Naive B cell (primary cell): ENCODE measurements at regions not wholly inside any gene's neighbourhood (a gene's known extent, or its start where the extent isn't known, plus 50 kb on each side); places are given as distances from the start of the nearest gene placed in this dataset.

Experiments
- ATAC-seq, 2 donors: fragments of 150-1000 bp; cut with Tn5 transposase; 2 replicates each; pipeline ENCODE4 v1.10.0; 2021; ENCODE audit warnings: low read depth in 2 of 2, mild to moderate bottlenecking in 2 of 2, moderate library complexity in 2 of 2
- DNase-seq: peaks from one replicate; pipeline ENCODE4 v3.0.0; 2022
- H3K27ac Mint-ChIP-seq, 6 donors: one replicate each; pipeline ENCODE4 v1.8.0; 2020 to 2022; ENCODE audit warnings: mild to moderate bottlenecking in 6 of 6, mixed read lengths in 6 of 6, moderate library complexity in 5 of 6, inconsistent platforms in 2 of 6
- H3K27me3 Mint-ChIP-seq, 3 donors: one replicate each; pipeline ENCODE4 v1.8.0; 2021 to 2022; ENCODE audit warnings: mixed read lengths in 3 of 3, mild to moderate bottlenecking in 1 of 3
- H3K36me3 Mint-ChIP-seq, 2 donors: one replicate each; pipeline ENCODE4 v1.8.0; 2020 to 2022; ENCODE audit warnings: mixed read lengths in 2 of 2, inconsistent platforms in 1 of 2, mild to moderate bottlenecking in 1 of 2
- H3K4me1 Mint-ChIP-seq, 3 donors: one replicate each; pipeline ENCODE4 v1.8.0; 2020 to 2022; ENCODE audit warnings: mixed read lengths in 3 of 3, inconsistent platforms in 1 of 3, mild to moderate bottlenecking in 1 of 3, moderate library complexity in 1 of 3
- H3K4me3 Mint-ChIP-seq, 8 donors: one replicate each; pipeline ENCODE4 v1.8.0; 2020 to 2022; ENCODE audit warnings: mild to moderate bottlenecking in 8 of 8, mixed read lengths in 8 of 8, moderate library complexity in 8 of 8, inconsistent platforms in 2 of 8
- H3K9me3 Mint-ChIP-seq, 7 donors: one replicate each; pipeline ENCODE4 v1.8.0; 2020 to 2022; ENCODE audit warnings: mixed read lengths in 7 of 7, mild to moderate bottlenecking in 5 of 7, inconsistent platforms in 2 of 7, moderate library complexity in 1 of 7

GRCh38 chr11:22989371-22989770 is 129.1 kb upstream of the CCDC179 start:
- DNase-seq (no peak), ATAC-seq (no peak)
- peaks cover 11 to 48% (median 17%) of the 10 kb centered on the region in 7 donors for H3K9me3 Mint-ChIP-seq
- H3K27ac Mint-ChIP-seq = no peak overlapping the region
- H3K27me3 Mint-ChIP-seq = no peaks in the 10 kb centered on the region
- H3K4me1 Mint-ChIP-seq = no peaks in the 10 kb centered on the region
- no peak overlapping the region for H3K4me3 Mint-ChIP-seq
- peaks cover 0 to 20% of the 10 kb centered on the region in 2 donors for H3K36me3 Mint-ChIP-seq

GRCh38 chr11:22991196-22991595 is 130.9 kb upstream of the CCDC179 start:
- H3K9me3 Mint-ChIP-seq = peaks cover 11 to 55% (median 18%) of the 10 kb centered on the region in 7 donors
- H3K27ac Mint-ChIP-seq = no peak overlapping the region
- H3K4me1 Mint-ChIP-seq = no peaks in the 10 kb centered on the region
- no peak for DNase-seq
- no peaks in the 10 kb centered on the region for H3K27me3 Mint-ChIP-seq
- H3K4me3 Mint-ChIP-seq = no peak overlapping the region
- ATAC-seq = no peak
- H3K36me3 Mint-ChIP-seq = peaks cover 0 to 20% of the 10 kb centered on the region in 2 donors

GRCh38 chr11:23006730-23007129 is 146.5 kb upstream of the CCDC179 start:
- Mint-ChIP-seq H3K4me3 (no peak overlapping the region), H3K27me3 (no peaks in the 10 kb centered on the region), H3K4me1 (no peaks in the 10 kb centered on the region), H3K27ac (no peak overlapping the region), H3K36me3 (peaks cover 0 to 12% of the 10 kb centered on the region in 2 donors), H3K9me3 (peaks cover 5 to 18% (median 10%) of the 10 kb centered on the region in 7 donors)
- no peak for DNase-seq
- no peak for ATAC-seq

GRCh38 chr11:23010790-23011335 is 150.6 kb upstream of the CCDC179 start:
- Mint-ChIP-seq H3K27me3 (no peaks in the 10 kb centered on the region), H3K4me1 (no peaks in the 10 kb centered on the region), H3K4me3 (no peak overlapping the region), H3K27ac (no peak overlapping the region), H3K9me3 (peaks cover 0 to 6% (median 2%) of the 10 kb centered on the region in 7 donors), H3K36me3 (no peaks in the 10 kb centered on the region)
- DNase-seq = no peak
- ATAC-seq = no peak

GRCh38 chr11:23012930-23013329 is 152.7 kb upstream of the CCDC179 start:
- Mint-ChIP-seq H3K27ac (no peak overlapping the region), H3K4me1 (no peaks in the 10 kb centered on the region), H3K9me3 (peaks cover 0 to 6% (median 2%) of the 10 kb centered on the region in 7 donors), H3K4me3 (no peak overlapping the region), H3K27me3 (no peaks in the 10 kb centered on the region), H3K36me3 (no peaks in the 10 kb centered on the region)
- ATAC-seq (no peak), DNase-seq (no peak)

- Mint-ChIP-seq H3K9me3 (peaks cover 0 to 5% (median 0%) of the 10 kb centered on the region in 7 donors), H3K27me3 (no peaks in the 10 kb centered on the region), H3K27ac (no peak overlapping the region), H3K4me3 (no peak overlapping the region), H3K4me1 (no peaks in the 10 kb centered on the region), H3K36me3 (no peaks in the 10 kb centered on the region)
- DNase-seq = no peak
- no peak for ATAC-seq
These were observed 153.2 kb upstream of the CCDC179 start for GRCh38 chr11:23013509-23013908.

- H3K4me3 Mint-ChIP-seq = no peak overlapping the region
- H3K27me3 Mint-ChIP-seq = no peaks in the 10 kb centered on the region
- H3K36me3 Mint-ChIP-seq = no peaks in the 10 kb centered on the region
- no peak for DNase-seq
- no peak overlapping the region for H3K27ac Mint-ChIP-seq
- ATAC-seq = no peak
- peaks cover 0 to 2% (median 0%) of the 10 kb centered on the region in 7 donors for H3K9me3 Mint-ChIP-seq
- no peaks in the 10 kb centered on the region for H3K4me1 Mint-ChIP-seq
These were observed 161.1 kb upstream of the CCDC179 start for GRCh38 chr11:23021287-23021863.

GRCh38 chr11:23022854-23023253 is 162.6 kb upstream of the CCDC179 start:
- Mint-ChIP-seq H3K36me3 (no peaks in the 10 kb centered on the region), H3K4me1 (no peaks in the 10 kb centered on the region), H3K9me3 (peaks cover 0 to 2% (median 0%) of the 10 kb centered on the region in 7 donors), H3K4me3 (no peak overlapping the region), H3K27ac (peak overlapping the region in 2 of 6 donors; percentile 8 to 62), H3K27me3 (no peaks in the 10 kb centered on the region)
- ATAC-seq = no peak
- no peak for DNase-seq

GRCh38 chr11:23023319-23023718 is 163.0 kb upstream of the CCDC179 start:
- H3K4me1 Mint-ChIP-seq = no peaks in the 10 kb centered on the region
- no peak for ATAC-seq
- H3K9me3 Mint-ChIP-seq = peaks cover 0 to 2% (median 0%) of the 10 kb centered on the region in 7 donors
- no peak for DNase-seq
- H3K36me3 Mint-ChIP-seq = no peaks in the 10 kb centered on the region
- H3K27me3 Mint-ChIP-seq = no peaks in the 10 kb centered on the region
- H3K4me3 Mint-ChIP-seq = no peak overlapping the region
- H3K27ac Mint-ChIP-seq = no peak overlapping the region

- Mint-ChIP-seq H3K36me3 (no peaks in the 10 kb centered on the region), H3K4me3 (no peak overlapping the region), H3K27me3 (no peaks in the 10 kb centered on the region), H3K27ac (no peak overlapping the region), H3K9me3 (peaks cover 0 to 5% (median 0%) of the 10 kb centered on the region in 7 donors), H3K4me1 (no peaks in the 10 kb centered on the region)
- ATAC-seq (no peak), DNase-seq (no peak)
These were observed 180.8 kb upstream of the CCDC179 start for GRCh38 chr11:23041001-23041503.

- no peak overlapping the region for H3K27ac Mint-ChIP-seq
- ATAC-seq (no peak), DNase-seq (no peak)
- H3K4me1 Mint-ChIP-seq = no peaks in the 10 kb centered on the region
- H3K36me3 Mint-ChIP-seq = no peaks in the 10 kb centered on the region
- H3K4me3 Mint-ChIP-seq = no peak overlapping the region
- peaks cover 0 to 2% (median 0%) of the 10 kb centered on the region in 7 donors for H3K9me3 Mint-ChIP-seq
- H3K27me3 Mint-ChIP-seq = no peaks in the 10 kb centered on the region
These were observed 198.4 kb upstream of the CCDC179 start for GRCh38 chr11:23058656-23059055.

GRCh38 chr11:23063276-23063675 is 203.0 kb upstream of the CCDC179 start:
- DNase-seq = no peak
- Mint-ChIP-seq H3K4me3 (no peak overlapping the region), H3K36me3 (no peaks in the 10 kb centered on the region), H3K9me3 (peaks cover 0 to 8% (median 0%) of the 10 kb centered on the region in 7 donors), H3K27me3 (no peaks in the 10 kb centered on the region), H3K27ac (no peak overlapping the region), H3K4me1 (no peaks in the 10 kb centered on the region)
- no peak for ATAC-seq

GRCh38 chr11:23078289-23078971 is 218.2 kb upstream of the CCDC179 start:
- Mint-ChIP-seq H3K4me3 (no peak overlapping the region), H3K27me3 (no peaks in the 10 kb centered on the region), H3K36me3 (no peaks in the 10 kb centered on the region), H3K27ac (no peak overlapping the region), H3K9me3 (no peaks in the 10 kb centered on the region), H3K4me1 (no peaks in the 10 kb centered on the region)
- DNase-seq (no peak), ATAC-seq (no peak)

- peaks cover 0 to 2% (median 0%) of the 10 kb centered on the region in 7 donors for H3K9me3 Mint-ChIP-seq
- H3K36me3 Mint-ChIP-seq = no peaks in the 10 kb centered on the region
- no peak overlapping the region for H3K4me3 Mint-ChIP-seq
- ATAC-seq = no peak
- H3K4me1 Mint-ChIP-seq = no peaks in the 10 kb centered on the region
- no peak for DNase-seq
- no peaks in the 10 kb centered on the region for H3K27me3 Mint-ChIP-seq
- H3K27ac Mint-ChIP-seq = no peak overlapping the region
These were observed 219.1 kb upstream of the CCDC179 start for GRCh38 chr11:23079382-23079813.
